ENCODE measurements at regions not wholly inside any gene's neighbourhood (a gene's known extent, or its start where the extent isn't known, plus 50 kb on each side); places are given as distances from the start of the nearest gene placed in this dataset.

DNA sequence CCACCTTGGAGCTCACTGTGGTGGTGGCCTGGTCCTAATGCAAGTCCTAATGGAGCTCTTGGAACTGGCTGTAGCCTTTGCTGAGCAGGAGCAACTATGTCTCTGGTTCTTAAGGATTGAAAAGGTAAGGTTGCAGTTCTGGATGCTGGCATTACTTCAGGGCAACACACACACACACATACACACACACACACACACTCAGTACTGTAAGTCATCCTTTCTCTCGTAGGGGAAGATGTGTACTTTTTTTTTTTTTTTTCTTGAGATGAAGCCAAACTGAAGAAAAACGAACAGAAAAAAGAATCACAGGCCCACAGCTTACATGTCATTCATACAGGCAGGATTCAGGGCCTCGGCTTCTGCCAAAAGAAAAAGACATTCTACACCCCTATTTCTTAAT is 81.1 kb upstream of the RPS23 start:
- H3K27me3 ChIP-seq (ENCODE audit: insufficient read depth, low read length), result no peaks in the 10 kb centered on the region
- peaks cover 19 to 90% of the 10 kb centered on the region in 2 experiments for H3K4me1 ChIP-seq (ENCODE audit: control insufficient read depth in 1 of 2, insufficient read depth in 2 of 2, low read length in 2 of 2)
- H3K27ac ChIP-seq (ENCODE audit: low read depth, low read length), result no peak overlapping the region
- no peaks in the 10 kb centered on the region for H3K9me3 ChIP-seq (ENCODE audit: control insufficient read depth in 1 of 2, insufficient read depth in 1 of 2, low read depth in 1 of 2, low read length in 2 of 2)
- RAD21 ChIA-PET (ENCODE audit: low non-redundant PET in 1 of 2, low total read pairs in 2 of 2, uncharacterized antibody in 2 of 2, unreplicated experiment in 2 of 2), result no interaction called here
- no peaks in the 10 kb centered on the region for H3K9me2 ChIP-seq (ENCODE audit: insufficient read depth)
- no peak for DNase-seq (ENCODE audit: low read depth, low spot score)
- POLR2A ChIA-PET, result no interaction called here
- no peak for ATAC-seq
- intact Hi-C loops (cut with micrococcal nuclease), result loop anchor here (10.0 kb wide), 4 partner anchors 556 to 1356 kb away; partner anchors contain the start of genes TMEM167A and XRCC4
- H4K20me1 ChIP-seq (ENCODE audit: insufficient read depth), result no peaks in the 10 kb centered on the region
- H2AFZ ChIP-seq (ENCODE audit: low read depth, low read length, poor library complexity, severe bottlenecking), result no peak overlapping the region
- BruUV-seq (replicated peaks), result no TSS peak
- peak overlapping the region; percentile 6 for H3K9ac ChIP-seq (ENCODE audit: low read length)
- H3K4me3 ChIP-seq (replicated peaks in 1 of 2; ENCODE audit: low read depth in 1 of 2, low read length in 2 of 2), result no peak overlapping the region
- no peak for TF ChIP-seq POLR2A (IDR thresholded peaks at IDR 0.05; ENCODE audit: borderline replicate concordance, extremely low read depth, insufficient read depth, insufficient read length)
- TF ChIP-seq EZH2 (IDR thresholded peaks at IDR 0.05), result no peak
- TF ChIP-seq, protein P1, sequence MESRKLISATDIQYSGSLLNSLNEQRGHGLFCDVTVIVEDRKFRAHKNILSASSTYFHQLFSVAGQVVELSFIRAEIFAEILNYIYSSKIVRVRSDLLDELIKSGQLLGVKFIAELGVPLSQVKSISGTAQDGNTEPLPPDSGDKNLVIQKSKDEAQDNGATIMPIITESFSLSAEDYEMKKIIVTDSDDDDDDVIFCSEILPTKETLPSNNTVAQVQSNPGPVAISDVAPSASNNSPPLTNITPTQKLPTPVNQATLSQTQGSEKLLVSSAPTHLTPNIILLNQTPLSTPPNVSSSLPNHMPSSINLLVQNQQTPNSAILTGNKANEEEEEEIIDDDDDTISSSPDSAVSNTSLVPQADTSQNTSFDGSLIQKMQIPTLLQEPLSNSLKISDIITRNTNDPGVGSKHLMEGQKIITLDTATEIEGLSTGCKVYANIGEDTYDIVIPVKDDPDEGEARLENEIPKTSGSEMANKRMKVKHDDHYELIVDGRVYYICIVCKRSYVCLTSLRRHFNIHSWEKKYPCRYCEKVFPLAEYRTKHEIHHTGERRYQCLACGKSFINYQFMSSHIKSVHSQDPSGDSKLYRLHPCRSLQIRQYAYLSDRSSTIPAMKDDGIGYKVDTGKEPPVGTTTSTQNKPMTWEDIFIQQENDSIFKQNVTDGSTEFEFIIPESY (IDR thresholded peaks at IDR 0.05; ENCODE audit: extremely low read depth, insufficient replicate concordance, low read length), result no peak
- TF ChIP-seq, protein P2, sequence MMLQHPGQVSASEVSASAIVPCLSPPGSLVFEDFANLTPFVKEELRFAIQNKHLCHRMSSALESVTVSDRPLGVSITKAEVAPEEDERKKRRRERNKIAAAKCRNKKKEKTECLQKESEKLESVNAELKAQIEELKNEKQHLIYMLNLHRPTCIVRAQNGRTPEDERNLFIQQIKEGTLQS (IDR thresholded peaks at IDR 0.05), result no peak
- TF ChIP-seq FOSL1 (IDR thresholded peaks at IDR 0.05; ENCODE audit: low read depth), result no peak
- no peak for TF ChIP-seq ZNF274 (IDR thresholded peaks at IDR 0.05; ENCODE audit: low read depth, low read length)
- no peak for TF ChIP-seq EGR1 (IDR thresholded peaks at IDR 0.05; ENCODE audit: low read depth)
- TF ChIP-seq ZFX (IDR thresholded peaks at IDR 0.05), result no peak
- no peak for TF ChIP-seq ELF1 (IDR thresholded peaks at IDR 0.05; ENCODE audit: borderline replicate concordance, low read depth)
- TF ChIP-seq, protein P3, sequence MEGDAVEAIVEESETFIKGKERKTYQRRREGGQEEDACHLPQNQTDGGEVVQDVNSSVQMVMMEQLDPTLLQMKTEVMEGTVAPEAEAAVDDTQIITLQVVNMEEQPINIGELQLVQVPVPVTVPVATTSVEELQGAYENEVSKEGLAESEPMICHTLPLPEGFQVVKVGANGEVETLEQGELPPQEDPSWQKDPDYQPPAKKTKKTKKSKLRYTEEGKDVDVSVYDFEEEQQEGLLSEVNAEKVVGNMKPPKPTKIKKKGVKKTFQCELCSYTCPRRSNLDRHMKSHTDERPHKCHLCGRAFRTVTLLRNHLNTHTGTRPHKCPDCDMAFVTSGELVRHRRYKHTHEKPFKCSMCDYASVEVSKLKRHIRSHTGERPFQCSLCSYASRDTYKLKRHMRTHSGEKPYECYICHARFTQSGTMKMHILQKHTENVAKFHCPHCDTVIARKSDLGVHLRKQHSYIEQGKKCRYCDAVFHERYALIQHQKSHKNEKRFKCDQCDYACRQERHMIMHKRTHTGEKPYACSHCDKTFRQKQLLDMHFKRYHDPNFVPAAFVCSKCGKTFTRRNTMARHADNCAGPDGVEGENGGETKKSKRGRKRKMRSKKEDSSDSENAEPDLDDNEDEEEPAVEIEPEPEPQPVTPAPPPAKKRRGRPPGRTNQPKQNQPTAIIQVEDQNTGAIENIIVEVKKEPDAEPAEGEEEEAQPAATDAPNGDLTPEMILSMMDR (IDR thresholded peaks at IDR 0.05 in 2 of 3, conservative IDR thresholded peaks at IDR 0.05 in 1 of 3; ENCODE audit: borderline replicate concordance in 1 of 3, insufficient read depth in 1 of 3, low read depth in 2 of 3, low read length in 2 of 3), result no peak
- TF ChIP-seq TCF7L2 (IDR thresholded peaks at IDR 0.05; ENCODE audit: borderline replicate concordance, extremely low read depth, insufficient read depth, insufficient read length), result no peak
- TF ChIP-seq YY1 (IDR thresholded peaks at IDR 0.05; ENCODE audit: extremely low read depth, insufficient replicate concordance, low read depth, low read length), result no peak
- TF ChIP-seq SP1 (IDR thresholded peaks at IDR 0.05; ENCODE audit: low read depth), result no peak
- TF ChIP-seq, protein P4, sequence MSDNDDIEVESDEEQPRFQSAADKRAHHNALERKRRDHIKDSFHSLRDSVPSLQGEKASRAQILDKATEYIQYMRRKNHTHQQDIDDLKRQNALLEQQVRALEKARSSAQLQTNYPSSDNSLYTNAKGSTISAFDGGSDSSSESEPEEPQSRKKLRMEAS (IDR thresholded peaks at IDR 0.05), result no peak
- no peak for TF ChIP-seq SRF (IDR thresholded peaks at IDR 0.05; ENCODE audit: low read depth)
- no peak for TF ChIP-seq EZH2phosphoT487 (IDR thresholded peaks at IDR 0.05; ENCODE audit: borderline replicate concordance)
- TF ChIP-seq CBX3 (IDR thresholded peaks at IDR 0.05; ENCODE audit: low read depth), result no peak
- no peak for TF ChIP-seq CEBPB (IDR thresholded peaks at IDR 0.05; ENCODE audit: low read depth)
- TF ChIP-seq SIN3A (IDR thresholded peaks at IDR 0.05; ENCODE audit: low read depth), result no peak
- H3K36me3 ChIP-seq (ENCODE audit: control insufficient read depth in 1 of 2, insufficient read depth in 2 of 2, low read length in 2 of 2), result no peaks in the 10 kb centered on the region
- H3K4me2 ChIP-seq (ENCODE audit: low read length), result peak overlapping the region; percentile 74
- CTCF ChIA-PET, result no interaction called here
- 0 out of 2 replicates have a peak, but pooled peaks cover 5% of the 10 kb centered on the region for H3K79me2 ChIP-seq (ENCODE audit: insufficient read depth, low read length)
